Mesenchymal stem cell (in vitro differentiated cells and primary cell): ENCODE measurements at regions not wholly inside any gene's neighbourhood (a gene's known extent, or its start where the extent isn't known, plus 50 kb on each side); places are given as distances from the start of the nearest gene placed in this dataset.

Source experiments
- DNase-seq: peaks from one replicate; pipeline ENCODE4 v3.0.0-alpha.2; 2013
- H2AFZ ChIP-seq: one replicate; pipeline ENCODE4 v1.6.1; 2013; ENCODE audit warnings: low read depth, mild to moderate bottlenecking, control low read depth, inconsistent platforms, low read length, moderate library complexity
- H2AK5ac ChIP-seq: 2 replicates; pipeline ENCODE4 v1.6.1; 2013; ENCODE audit warnings: low read length, moderate library complexity, mild to moderate bottlenecking, inconsistent platforms; ENCODE audit not compliant: severe bottlenecking
- H2BK120ac ChIP-seq: one replicate; pipeline ENCODE4 v1.6.1; 2013; ENCODE audit warnings: low read depth, mild to moderate bottlenecking, inconsistent platforms, low read length, moderate library complexity
- H2BK12ac ChIP-seq, 2 experiments: one replicate each; pipeline ENCODE4 v1.6.1; 2013; ENCODE audit warnings: inconsistent platforms in 2 of 2, low read length in 2 of 2, mild to moderate bottlenecking in 2 of 2, moderate library complexity in 2 of 2, control low read depth in 1 of 2
- H2BK15ac ChIP-seq: one replicate; pipeline ENCODE4 v1.6.1; 2013; ENCODE audit warnings: mild to moderate bottlenecking, low read depth, inconsistent platforms; ENCODE audit not compliant: poor library complexity, severe bottlenecking
- H2BK5ac ChIP-seq: 2 replicates; pipeline ENCODE4 v1.6.1; 2013; ENCODE audit warnings: low read depth, mild to moderate bottlenecking, low read length, control low read depth, inconsistent platforms; ENCODE audit not compliant: poor library complexity, severe bottlenecking
- H3K14ac ChIP-seq, 2 experiments: one replicate each; pipeline ENCODE4 v1.6.1; 2013; ENCODE audit warnings: inconsistent platforms in 2 of 2, low read length in 2 of 2, control low read depth in 1 of 2, mild to moderate bottlenecking in 1 of 2, moderate library complexity in 1 of 2
- H3K18ac ChIP-seq, 2 experiments: one replicate each; pipeline ENCODE4 v1.6.1; 2013; ENCODE audit warnings: inconsistent platforms in 2 of 2, low read length in 2 of 2, control low read depth in 1 of 2, low read depth in 1 of 2, mild to moderate bottlenecking in 1 of 2
- H3K23ac ChIP-seq, 2 experiments: one replicate each; pipeline ENCODE4 v1.6.1; 2013; ENCODE audit warnings: inconsistent platforms in 2 of 2, low read length in 2 of 2, mild to moderate bottlenecking in 2 of 2, moderate library complexity in 2 of 2, control low read depth in 1 of 2
- H3K27ac ChIP-seq: 2 replicates; pipeline ENCODE4 v1.5.1; 2013; ENCODE audit warnings: mild to moderate bottlenecking, moderate library complexity, low read length, control low read depth, inconsistent platforms; ENCODE audit not compliant: poor library complexity, severe bottlenecking
- H3K27me3 ChIP-seq, 2 experiments: 2 replicates each; pipeline versions ENCODE4 v1.6.1 to v1.7.0; 2013; ENCODE audit warnings: low read length in 2 of 2, mild to moderate bottlenecking in 2 of 2, moderate library complexity in 2 of 2, control low read depth in 1 of 2, inconsistent platforms in 1 of 2; ENCODE audit not compliant: control insufficient read depth in 1 of 2, insufficient read depth in 1 of 2
- H3K36me3 ChIP-seq, 2 experiments: 2 replicates each; pipeline versions ENCODE4 v1.6.1 to v1.7.0; 2013; ENCODE audit warnings: low read length in 2 of 2, control low read depth in 1 of 2, inconsistent platforms in 1 of 2, low read depth in 1 of 2, mild to moderate bottlenecking in 1 of 2; ENCODE audit not compliant: insufficient read depth in 2 of 2, control insufficient read depth in 1 of 2
- H3K4ac ChIP-seq, 2 experiments: one replicate each; pipeline ENCODE4 v1.6.1; 2013; ENCODE audit warnings: inconsistent platforms in 2 of 2, low read length in 2 of 2, mild to moderate bottlenecking in 2 of 2, moderate library complexity in 2 of 2, control low read depth in 1 of 2, low read depth in 1 of 2
- H3K4me1 ChIP-seq: 2 replicates; pipeline ENCODE4 v1.6.1; 2013; ENCODE audit warnings: low read depth, low read length, control low read depth; ENCODE audit not compliant: control insufficient read depth, insufficient read depth
- H3K4me2 ChIP-seq: 2 replicates; pipeline ENCODE4 v1.6.1; 2013; ENCODE audit warnings: low read length, mild to moderate bottlenecking, inconsistent platforms; ENCODE audit not compliant: poor library complexity, severe bottlenecking
- H3K4me3 ChIP-seq, 2 experiments: 2 replicates each; pipeline versions ENCODE4 v1.5.1 to v1.7.0; 2013; ENCODE audit warnings: low read length in 2 of 2, mild to moderate bottlenecking in 2 of 2, control low read depth in 1 of 2, low read depth in 1 of 2; ENCODE audit not compliant: insufficient read depth in 1 of 2
- H3K79me1 ChIP-seq: replicated peaks from 2 replicates; pipeline ENCODE4 v1.6.1; 2013; ENCODE audit warnings: mild to moderate bottlenecking, control low read depth, low read length, inconsistent platforms; ENCODE audit not compliant: poor library complexity, severe bottlenecking
- H3K9ac ChIP-seq: 2 replicates; pipeline ENCODE4 v1.7.0; 2013; ENCODE audit warnings: mild to moderate bottlenecking, low read length, moderate library complexity
- H3K9me3 ChIP-seq: 2 replicates; pipeline ENCODE4 v1.7.0; 2013; ENCODE audit warnings: mild to moderate bottlenecking, low read length; ENCODE audit not compliant: control insufficient read depth
- H4K8ac ChIP-seq: one replicate; pipeline ENCODE4 v1.6.1; 2013; ENCODE audit warnings: inconsistent platforms, mild to moderate bottlenecking, low read length, moderate library complexity
- H4K91ac ChIP-seq: one replicate; pipeline ENCODE4 v1.6.1; 2013; ENCODE audit warnings: mild to moderate bottlenecking, low read length, inconsistent platforms
- WGBS: methylation state at CpG from one replicate; pipeline ENCODE4 v1.1.7; 2013; ENCODE audit warnings: mixed read lengths; 5-methylcytosine and 5-hydroxymethylcytosine counted together

DNA sequence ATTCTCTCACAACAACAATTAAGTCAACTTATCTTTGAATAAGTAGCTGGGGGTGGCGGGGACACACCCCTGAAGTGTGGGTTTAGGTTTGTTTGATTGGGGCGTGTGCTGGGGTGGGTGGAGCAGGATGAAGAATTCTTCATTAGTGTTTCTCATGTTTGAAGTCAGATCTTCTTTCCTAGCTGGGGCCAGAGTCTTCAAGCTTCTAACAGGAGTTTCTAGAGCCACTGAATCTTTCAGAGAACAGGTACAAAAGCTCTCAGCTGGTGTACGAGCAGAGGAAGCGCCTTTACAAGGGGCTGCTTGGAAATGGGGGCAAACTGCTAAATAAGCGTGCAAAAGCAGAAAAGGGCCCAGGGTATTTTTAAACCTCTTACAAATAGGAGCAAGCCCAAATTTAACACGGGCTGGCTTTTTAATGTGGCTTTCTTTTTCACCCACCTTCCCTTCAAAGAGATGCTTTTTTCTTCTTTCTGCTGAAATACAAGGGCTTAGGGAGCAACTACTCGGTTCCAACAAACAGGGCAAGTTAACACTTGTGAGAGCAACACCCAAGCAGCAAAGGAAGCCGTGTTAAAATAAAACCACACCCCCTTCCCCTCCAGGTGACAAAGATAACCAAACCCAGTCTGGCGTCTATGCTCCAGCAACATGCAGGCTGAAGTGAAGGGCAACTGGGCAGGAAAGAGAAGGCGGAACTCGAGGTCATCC, 86.9 kb upstream of the RASGRP1 start:
- Histone ChIP-seq H3K18ac (no peak overlapping the region), H2AK5ac (no peak overlapping the region), H2BK120ac (no peak overlapping the region), H3K27ac (no peak overlapping the region), H3K14ac (no peak overlapping the region), H3K27me3 (peaks cover 10 to 70% of the 10 kb centered on the region in 2 experiments), H2AFZ (no peak overlapping the region), H4K8ac (no peak overlapping the region), H3K36me3 (no peaks in the 10 kb centered on the region), H3K4me2 (no peak overlapping the region), H3K4me1 (peaks cover 1% of the 10 kb centered on the region), H2BK15ac (no peak overlapping the region), H2BK12ac (no peak overlapping the region), H3K9ac (no peak overlapping the region), H2BK5ac (no peak overlapping the region), H4K91ac (no peak overlapping the region), H3K9me3 (no peaks in the 10 kb centered on the region), H3K4ac (no peak overlapping the region), H3K23ac (no peak overlapping the region), H3K4me3 (no peak overlapping the region), H3K79me1 (no peaks in the 10 kb centered on the region)
- no peak for DNase-seq
- 65% methylated on average over 11 of the region's 11 CpGs for WGBS

DNA sequence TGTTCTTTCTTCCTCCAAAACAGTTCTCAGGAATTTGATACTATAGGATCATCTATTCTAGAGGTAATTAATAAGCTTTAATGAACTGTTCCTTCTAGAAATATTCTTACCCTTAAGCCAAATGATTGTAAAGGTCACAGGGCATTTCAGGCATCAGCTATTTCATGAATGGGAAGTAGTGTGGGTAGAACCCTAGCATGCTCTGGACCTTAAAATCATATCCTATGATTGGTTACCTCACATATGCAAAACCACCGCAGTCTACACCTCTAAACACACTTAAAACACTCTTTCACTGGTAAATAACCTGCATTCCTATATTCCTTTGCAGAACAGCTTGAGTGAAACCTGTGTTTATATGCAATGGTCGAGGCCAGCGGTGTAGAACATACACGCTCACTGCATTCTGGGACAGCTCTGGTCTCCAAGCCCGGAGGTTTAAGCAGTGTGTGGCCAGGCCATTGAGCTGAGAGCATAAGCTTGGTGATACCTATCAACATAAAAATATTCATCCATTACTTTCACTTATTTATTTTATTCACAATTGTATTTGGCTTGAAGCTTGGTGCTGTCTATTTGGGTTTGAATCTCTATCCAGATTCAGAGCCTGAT, 87.7 kb upstream of the RASGRP1 start:
- Histone ChIP-seq H3K4me3 (no peak overlapping the region), H2AK5ac (no peak overlapping the region), H3K18ac (no peak overlapping the region), H3K9ac (no peak overlapping the region), H3K23ac (no peak overlapping the region), H3K4ac (no peak overlapping the region), H3K14ac (no peak overlapping the region), H3K4me1 (peaks cover 1% of the 10 kb centered on the region), H2BK5ac (no peak overlapping the region), H4K91ac (no peak overlapping the region), H3K27ac (no peak overlapping the region), H2AFZ (no peak overlapping the region), H3K36me3 (no peaks in the 10 kb centered on the region), H2BK120ac (no peak overlapping the region), H4K8ac (no peak overlapping the region), H3K4me2 (no peak overlapping the region), H2BK12ac (no peak overlapping the region), H3K9me3 (no peaks in the 10 kb centered on the region), H2BK15ac (no peak overlapping the region), H3K27me3 (peaks cover 10 to 66% of the 10 kb centered on the region in 2 experiments), H3K79me1 (no peaks in the 10 kb centered on the region)
- WGBS = 96% methylated on average over 4 of the region's 5 CpGs
- DNase-seq = no peak

DNA sequence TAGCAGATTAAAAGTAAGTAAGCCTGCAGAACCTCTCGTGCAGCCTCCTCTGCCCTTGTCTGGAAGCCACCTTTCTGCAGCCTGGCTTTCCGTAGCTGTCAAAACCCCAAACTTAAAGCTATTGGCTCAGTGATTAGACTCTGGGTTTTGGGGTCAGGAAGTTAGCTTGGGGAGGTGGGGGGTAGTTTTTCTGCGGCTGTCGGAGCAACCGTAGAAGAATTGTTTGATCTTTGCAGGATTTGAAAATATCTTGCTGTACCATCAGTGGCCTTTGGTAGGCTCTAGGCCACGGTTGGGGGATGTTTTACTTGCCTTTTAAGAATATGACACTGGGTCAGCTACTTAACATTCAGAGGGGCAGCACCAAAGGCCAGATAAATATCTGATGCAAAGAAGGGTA, 88.4 kb upstream of the RASGRP1 start:
- Histone ChIP-seq H2BK12ac (no peak overlapping the region), H3K9ac (no peak overlapping the region), H2BK120ac (no peak overlapping the region), H2AFZ (no peak overlapping the region), H2BK5ac (no peak overlapping the region), H3K9me3 (no peaks in the 10 kb centered on the region), H3K79me1 (no peaks in the 10 kb centered on the region), H3K4me2 (no peak overlapping the region), H3K14ac (no peak overlapping the region), H3K18ac (no peak overlapping the region), H3K23ac (no peak overlapping the region), H2AK5ac (no peak overlapping the region), H3K4me3 (no peak overlapping the region), H2BK15ac (no peak overlapping the region), H3K36me3 (no peaks in the 10 kb centered on the region), H4K91ac (no peak overlapping the region), H4K8ac (no peak overlapping the region), H3K27me3 (peaks cover 10 to 62% of the 10 kb centered on the region in 2 experiments), H3K27ac (no peak overlapping the region), H3K4ac (no peak overlapping the region), H3K4me1 (peaks cover 1% of the 10 kb centered on the region)
- 80% methylated on average over 6 of the region's 6 CpGs for WGBS
- DNase-seq = no peak

DNA sequence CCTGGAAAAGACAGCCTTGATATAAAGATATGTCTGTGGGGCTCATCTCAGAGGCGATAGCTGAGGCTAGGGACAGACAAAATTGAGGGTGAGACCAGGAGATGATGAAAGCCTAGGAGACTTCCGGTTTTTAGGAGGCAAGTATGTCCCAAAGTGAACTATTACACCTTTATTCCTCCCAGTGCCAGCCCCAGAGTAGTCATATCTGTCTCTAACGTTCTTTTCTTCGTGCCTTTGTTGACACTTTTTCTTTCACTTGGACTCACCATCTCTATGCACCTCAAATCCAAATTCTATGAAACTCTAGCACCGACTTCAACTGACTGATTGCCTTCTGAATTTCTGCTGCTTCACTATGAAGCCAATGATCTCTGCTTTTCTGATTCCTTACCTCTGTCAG, 93.8 kb upstream of the RASGRP1 start:
- H3K18ac ChIP-seq = no peak overlapping the region
- no peak overlapping the region for H3K4ac ChIP-seq
- H2BK5ac ChIP-seq = no peak overlapping the region
- no peak overlapping the region for H2BK12ac ChIP-seq
- H3K9me3 ChIP-seq = no peaks in the 10 kb centered on the region
- no peak overlapping the region for H2BK15ac ChIP-seq
- no peak overlapping the region for H2AK5ac ChIP-seq
- H3K4me2 ChIP-seq = no peak overlapping the region
- H3K79me1 ChIP-seq = no peaks in the 10 kb centered on the region
- H3K27me3 ChIP-seq = peaks cover 0 to 40% of the 10 kb centered on the region in 2 experiments
- DNase-seq = no peak
- no peak overlapping the region for H3K14ac ChIP-seq
- no peak overlapping the region for H3K9ac ChIP-seq
- H2BK120ac ChIP-seq = no peak overlapping the region
- no peak overlapping the region for H3K4me3 ChIP-seq
- H4K91ac ChIP-seq = no peak overlapping the region
- H4K8ac ChIP-seq = no peak overlapping the region
- no peak overlapping the region for H2AFZ ChIP-seq
- H3K4me1 ChIP-seq = no peaks in the 10 kb centered on the region
- H3K23ac ChIP-seq = no peak overlapping the region
- H3K27ac ChIP-seq = no peak overlapping the region
- no peaks in the 10 kb centered on the region for H3K36me3 ChIP-seq
- WGBS = 90% methylated on average over 5 of the region's 5 CpGs
